ENCODE measurements at regions not wholly inside any gene's neighbourhood (a gene's known extent, or its start where the extent isn't known, plus 50 kb on each side); places are given as distances from the start of the nearest gene placed in this dataset.

GRCh38 chr6:102405860-102406259, 1012.4 kb downstream of the GRIK2 start:
- no peak for TF ChIP-seq CTCF (IDR thresholded peaks at IDR 0.05)
- no peak for TF ChIP-seq POLR2A (IDR thresholded peaks at IDR 0.05)
